Loucy (cell line): ENCODE measurements at regions not wholly inside any gene's neighbourhood (a gene's known extent, or its start where the extent isn't known, plus 50 kb on each side); places are given as distances from the start of the nearest gene placed in this dataset.

ENCODE experiments used
- EZH2phosphoT487 ChIP-seq: fragments of 200-600 bp; IDR thresholded peaks from 2 replicates; pipeline ENCODE4 v1.6.1; 2018; ENCODE audit warnings: antibody characterized with exemption, mild to moderate bottlenecking, moderate library complexity, borderline replicate concordance
- TF ChIP-seq, protein P1 (sequence below): fragments of 200-600 bp; sonication (generic); conservative IDR thresholded peaks from 2 replicates; pipeline ENCODE4 v1.5.1; 2014; ENCODE audit warnings: mild to moderate bottlenecking, antibody characterized with exemption, low read length

DNA sequence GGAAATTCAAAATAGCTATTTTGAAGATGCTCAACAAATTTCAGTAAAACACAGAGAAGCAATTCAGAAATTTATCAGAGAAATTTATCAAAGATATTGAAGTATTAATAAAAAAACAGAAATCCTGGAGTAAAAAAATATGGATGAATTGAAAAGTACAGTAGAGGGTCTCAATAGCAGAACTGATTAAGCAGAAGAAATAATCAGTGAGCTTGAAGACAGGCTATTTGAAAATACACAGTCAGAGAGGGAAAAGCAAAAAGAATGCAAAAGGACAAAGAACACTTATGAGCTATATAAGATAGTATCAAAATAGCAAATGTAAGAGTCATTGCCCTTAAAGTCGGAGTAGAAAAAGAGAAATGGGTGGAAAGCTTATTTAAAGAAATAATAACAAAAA is 107.9 kb upstream of the PPP2R2B start:
- TF ChIP-seq, protein P1, sequence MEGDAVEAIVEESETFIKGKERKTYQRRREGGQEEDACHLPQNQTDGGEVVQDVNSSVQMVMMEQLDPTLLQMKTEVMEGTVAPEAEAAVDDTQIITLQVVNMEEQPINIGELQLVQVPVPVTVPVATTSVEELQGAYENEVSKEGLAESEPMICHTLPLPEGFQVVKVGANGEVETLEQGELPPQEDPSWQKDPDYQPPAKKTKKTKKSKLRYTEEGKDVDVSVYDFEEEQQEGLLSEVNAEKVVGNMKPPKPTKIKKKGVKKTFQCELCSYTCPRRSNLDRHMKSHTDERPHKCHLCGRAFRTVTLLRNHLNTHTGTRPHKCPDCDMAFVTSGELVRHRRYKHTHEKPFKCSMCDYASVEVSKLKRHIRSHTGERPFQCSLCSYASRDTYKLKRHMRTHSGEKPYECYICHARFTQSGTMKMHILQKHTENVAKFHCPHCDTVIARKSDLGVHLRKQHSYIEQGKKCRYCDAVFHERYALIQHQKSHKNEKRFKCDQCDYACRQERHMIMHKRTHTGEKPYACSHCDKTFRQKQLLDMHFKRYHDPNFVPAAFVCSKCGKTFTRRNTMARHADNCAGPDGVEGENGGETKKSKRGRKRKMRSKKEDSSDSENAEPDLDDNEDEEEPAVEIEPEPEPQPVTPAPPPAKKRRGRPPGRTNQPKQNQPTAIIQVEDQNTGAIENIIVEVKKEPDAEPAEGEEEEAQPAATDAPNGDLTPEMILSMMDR, result no peak
- no peak for TF ChIP-seq EZH2phosphoT487
